HL-60 (cell line): ENCODE measurements at regions not wholly inside any gene's neighbourhood (a gene's known extent, or its start where the extent isn't known, plus 50 kb on each side); places are given as distances from the start of the nearest gene placed in this dataset.

Source experiments
- GABPA ChIP-seq: IDR thresholded peaks from 2 replicates; pipeline ENCODE4 v1.6.1; 2012; ENCODE audit warnings: low read depth
- POLR2AphosphoS5 ChIP-seq: IDR thresholded peaks from 2 replicates; pipeline ENCODE4 v1.6.1; 2012; ENCODE audit warnings: low read depth
- SPI1 ChIP-seq: IDR thresholded peaks from 2 replicates; pipeline ENCODE4 v1.6.1; 2012; ENCODE audit warnings: low read depth, mild to moderate bottlenecking, borderline replicate concordance
- TF ChIP-seq, protein P1 (sequence below): IDR thresholded peaks from one replicate; pipeline ENCODE4 v1.5.1; 2011; ENCODE audit warnings: low read length, control low read depth, inconsistent platforms; ENCODE audit not compliant: insufficient read depth
- TF ChIP-seq, protein P2 (sequence below): IDR thresholded peaks from 2 replicates; pipeline ENCODE4 v1.6.1; 2012; ENCODE audit warnings: low read depth; ENCODE audit not compliant: insufficient replicate concordance

DNA sequence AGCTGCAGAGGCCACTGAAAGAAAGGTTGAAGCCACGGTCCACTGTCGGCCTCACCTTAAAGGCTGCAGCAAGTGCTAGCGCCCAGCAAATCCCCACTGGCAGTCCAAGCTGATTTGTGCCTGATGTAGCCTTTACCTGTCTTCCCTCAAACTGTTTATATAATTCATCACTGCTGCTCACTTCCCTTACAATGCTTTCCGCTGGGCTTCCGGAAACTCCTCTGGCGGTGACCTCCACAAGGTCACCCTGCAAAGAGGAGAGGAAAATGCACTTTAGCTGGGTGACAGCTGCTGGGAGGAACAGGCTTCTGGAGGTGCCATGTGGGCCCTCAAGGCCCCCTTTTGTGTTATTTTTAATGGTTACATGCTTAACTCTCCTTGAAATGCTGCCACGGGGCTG, 126.2 kb downstream of the CMPK2 start:
- TF ChIP-seq POLR2AphosphoS5 (no peak), SPI1 (no peak), GABPA (no peak)
- TF ChIP-seq, protein P1, sequence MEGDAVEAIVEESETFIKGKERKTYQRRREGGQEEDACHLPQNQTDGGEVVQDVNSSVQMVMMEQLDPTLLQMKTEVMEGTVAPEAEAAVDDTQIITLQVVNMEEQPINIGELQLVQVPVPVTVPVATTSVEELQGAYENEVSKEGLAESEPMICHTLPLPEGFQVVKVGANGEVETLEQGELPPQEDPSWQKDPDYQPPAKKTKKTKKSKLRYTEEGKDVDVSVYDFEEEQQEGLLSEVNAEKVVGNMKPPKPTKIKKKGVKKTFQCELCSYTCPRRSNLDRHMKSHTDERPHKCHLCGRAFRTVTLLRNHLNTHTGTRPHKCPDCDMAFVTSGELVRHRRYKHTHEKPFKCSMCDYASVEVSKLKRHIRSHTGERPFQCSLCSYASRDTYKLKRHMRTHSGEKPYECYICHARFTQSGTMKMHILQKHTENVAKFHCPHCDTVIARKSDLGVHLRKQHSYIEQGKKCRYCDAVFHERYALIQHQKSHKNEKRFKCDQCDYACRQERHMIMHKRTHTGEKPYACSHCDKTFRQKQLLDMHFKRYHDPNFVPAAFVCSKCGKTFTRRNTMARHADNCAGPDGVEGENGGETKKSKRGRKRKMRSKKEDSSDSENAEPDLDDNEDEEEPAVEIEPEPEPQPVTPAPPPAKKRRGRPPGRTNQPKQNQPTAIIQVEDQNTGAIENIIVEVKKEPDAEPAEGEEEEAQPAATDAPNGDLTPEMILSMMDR, result no peak
- TF ChIP-seq, protein P2, sequence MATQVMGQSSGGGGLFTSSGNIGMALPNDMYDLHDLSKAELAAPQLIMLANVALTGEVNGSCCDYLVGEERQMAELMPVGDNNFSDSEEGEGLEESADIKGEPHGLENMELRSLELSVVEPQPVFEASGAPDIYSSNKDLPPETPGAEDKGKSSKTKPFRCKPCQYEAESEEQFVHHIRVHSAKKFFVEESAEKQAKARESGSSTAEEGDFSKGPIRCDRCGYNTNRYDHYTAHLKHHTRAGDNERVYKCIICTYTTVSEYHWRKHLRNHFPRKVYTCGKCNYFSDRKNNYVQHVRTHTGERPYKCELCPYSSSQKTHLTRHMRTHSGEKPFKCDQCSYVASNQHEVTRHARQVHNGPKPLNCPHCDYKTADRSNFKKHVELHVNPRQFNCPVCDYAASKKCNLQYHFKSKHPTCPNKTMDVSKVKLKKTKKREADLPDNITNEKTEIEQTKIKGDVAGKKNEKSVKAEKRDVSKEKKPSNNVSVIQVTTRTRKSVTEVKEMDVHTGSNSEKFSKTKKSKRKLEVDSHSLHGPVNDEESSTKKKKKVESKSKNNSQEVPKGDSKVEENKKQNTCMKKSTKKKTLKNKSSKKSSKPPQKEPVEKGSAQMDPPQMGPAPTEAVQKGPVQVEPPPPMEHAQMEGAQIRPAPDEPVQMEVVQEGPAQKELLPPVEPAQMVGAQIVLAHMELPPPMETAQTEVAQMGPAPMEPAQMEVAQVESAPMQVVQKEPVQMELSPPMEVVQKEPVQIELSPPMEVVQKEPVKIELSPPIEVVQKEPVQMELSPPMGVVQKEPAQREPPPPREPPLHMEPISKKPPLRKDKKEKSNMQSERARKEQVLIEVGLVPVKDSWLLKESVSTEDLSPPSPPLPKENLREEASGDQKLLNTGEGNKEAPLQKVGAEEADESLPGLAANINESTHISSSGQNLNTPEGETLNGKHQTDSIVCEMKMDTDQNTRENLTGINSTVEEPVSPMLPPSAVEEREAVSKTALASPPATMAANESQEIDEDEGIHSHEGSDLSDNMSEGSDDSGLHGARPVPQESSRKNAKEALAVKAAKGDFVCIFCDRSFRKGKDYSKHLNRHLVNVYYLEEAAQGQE, result no peak
